NCI-H82 (cell line): ENCODE measurements at regions not wholly inside any gene's neighbourhood (a gene's known extent, or its start where the extent isn't known, plus 50 kb on each side); places are given as distances from the start of the nearest gene placed in this dataset.

Source experiments
- DNase-seq: peaks from one replicate; lab custom pipeline; 2025; lab: John Stamatoyannopoulos, UW

DNA sequence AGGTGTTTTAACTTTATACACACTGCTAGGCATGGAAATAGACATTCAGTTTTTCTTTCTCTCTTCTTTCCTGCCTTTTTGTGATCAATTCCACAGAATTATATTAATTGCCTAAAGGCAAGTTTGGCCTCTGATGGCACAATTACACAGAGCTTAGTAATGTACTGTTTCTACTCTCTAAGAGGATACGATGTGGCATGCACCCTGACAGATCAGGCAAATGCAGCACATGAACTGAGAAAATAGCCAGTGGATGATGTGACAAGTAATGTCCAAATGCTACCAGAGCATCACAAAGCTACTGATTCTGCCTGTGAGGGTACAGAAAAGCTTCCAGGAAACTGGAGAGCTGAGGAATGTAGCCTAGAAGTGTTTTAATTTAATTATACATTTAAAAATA is 233.8 kb upstream of the PRR20A start:
- no peak for DNase-seq

GRCh38 chr13:56907766-56908165 is 233.0 kb upstream of the PRR20A start:
- no peak for DNase-seq

GRCh38 chr13:56909896-56910600 is 230.7 kb upstream of the PRR20A start:
- DNase-seq = no peak

GRCh38 chr13:56917966-56918365 is 222.8 kb upstream of the PRR20A start:
- no peak for DNase-seq

GRCh38 chr13:56923626-56924140 is 217.0 kb upstream of the PRR20A start:
- DNase-seq = no peak

- no peak for DNase-seq
Observed at GRCh38 chr13:56924401-56924800, 216.3 kb upstream of the PRR20A start.

DNA sequence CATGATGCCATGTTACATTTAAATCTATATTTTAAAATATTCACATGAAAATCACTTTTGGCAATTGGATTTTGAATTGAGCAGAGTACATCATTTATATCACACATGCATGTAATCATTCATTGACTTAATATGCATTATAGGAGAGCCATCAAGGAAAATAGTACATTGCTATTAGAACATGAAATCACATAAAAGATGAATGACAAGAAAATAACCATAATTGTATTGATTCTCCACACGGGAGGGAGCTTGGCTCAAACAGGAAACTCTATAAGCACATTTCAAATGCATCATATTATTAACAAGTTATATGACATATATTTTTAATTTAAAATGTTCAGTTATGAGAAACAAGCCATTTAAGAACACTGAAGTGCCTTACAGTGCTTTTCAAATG is 208.6 kb upstream of the PRR20A start:
- no peak for DNase-seq

DNA sequence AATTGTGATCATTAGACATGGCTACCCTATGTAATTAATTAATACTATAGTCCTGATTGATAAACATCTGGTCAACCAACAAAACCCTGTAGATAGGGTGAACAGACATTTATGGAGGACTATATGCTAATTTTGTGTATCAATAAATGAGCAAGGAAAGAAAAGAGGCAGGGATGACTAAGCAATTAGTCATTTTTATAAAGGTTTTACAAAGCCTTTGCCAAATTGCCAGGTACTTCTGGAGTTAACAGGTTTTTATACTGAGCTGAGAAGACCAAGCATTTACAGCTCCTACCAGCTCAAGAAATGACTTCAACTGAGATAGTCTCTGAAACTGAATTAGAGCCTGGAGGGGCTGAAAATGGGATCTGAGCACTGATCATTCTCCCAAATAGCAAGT is 186.8 kb upstream of the PRR20A start:
- no peak for DNase-seq

DNA sequence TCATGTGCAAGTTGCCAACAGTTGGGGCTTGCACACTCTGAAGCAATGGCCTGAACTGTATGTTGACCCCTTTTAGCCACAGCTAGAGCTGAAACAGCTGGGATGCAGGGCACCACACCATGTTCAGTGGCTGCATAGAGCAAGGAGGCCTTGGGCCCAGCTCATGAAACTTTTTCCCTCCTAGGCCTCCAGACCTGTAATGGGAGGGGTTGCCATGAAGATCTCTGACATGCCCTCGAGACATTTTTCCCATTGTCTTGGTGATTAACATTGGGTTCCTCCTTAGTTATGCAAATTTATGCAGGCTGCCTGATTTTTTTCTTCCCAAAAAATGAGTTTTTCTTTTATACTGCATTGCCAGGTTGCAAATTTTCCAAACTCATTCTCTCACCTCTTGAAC is 165.1 kb upstream of the PRR20A start:
- DNase-seq = no peak

DNA sequence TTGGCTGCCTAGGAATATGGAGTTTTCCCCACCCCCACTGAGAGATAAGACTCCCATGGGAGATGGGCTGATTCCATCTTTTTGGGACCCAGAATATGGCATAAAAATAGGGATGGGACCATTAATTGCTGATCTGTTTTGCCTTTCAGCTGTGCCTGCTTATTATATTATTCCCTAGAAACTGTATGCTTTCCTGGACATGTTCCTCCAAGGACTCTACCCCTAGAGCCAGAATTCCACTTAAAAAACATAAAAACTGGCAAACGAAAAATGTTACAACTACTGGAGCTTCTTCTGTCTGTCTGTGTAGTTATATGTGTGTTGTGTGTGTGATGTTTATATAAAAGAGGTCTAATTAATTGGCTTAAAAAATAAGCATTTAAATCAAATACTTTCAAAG is 159.9 kb upstream of the PRR20A start:
- no peak for DNase-seq

DNA sequence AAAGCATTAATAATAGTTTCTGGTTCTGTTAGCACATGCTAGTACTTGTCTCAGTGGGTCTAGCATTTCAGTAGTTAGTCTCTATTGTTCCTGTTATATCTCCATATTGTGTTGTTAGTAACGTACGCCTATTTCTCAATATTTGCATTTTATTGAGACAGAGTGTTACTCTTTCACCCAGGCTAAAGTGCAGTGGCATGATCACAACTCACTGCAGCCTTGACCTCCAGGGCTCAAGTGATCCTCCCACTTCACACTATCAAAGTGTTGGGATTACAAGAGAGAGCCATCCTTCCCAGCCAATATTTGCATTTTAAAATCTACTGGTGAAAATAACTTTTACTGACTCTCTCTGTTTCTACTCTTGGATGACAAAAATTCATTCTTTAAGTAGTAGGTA is 154.6 kb upstream of the PRR20A start:
- DNase-seq = no peak

DNA sequence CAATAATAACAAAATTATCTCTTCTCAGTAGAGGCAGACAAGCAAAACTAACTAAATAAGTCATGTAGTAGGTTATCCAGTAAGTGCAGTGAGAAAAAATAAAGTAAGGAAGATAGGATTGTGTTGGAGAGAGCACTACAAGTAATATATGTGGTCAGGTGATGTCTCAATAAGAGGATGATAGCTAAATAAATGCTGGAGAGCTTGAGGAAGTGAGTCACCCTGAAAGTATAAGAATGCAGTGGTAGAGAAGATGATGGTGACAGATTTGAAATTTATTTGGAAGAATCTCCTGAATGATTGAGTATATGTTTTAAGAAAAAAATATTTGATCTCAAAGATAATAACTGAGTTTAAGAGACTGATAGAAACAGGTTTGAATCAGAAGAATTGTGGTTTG is 152.2 kb upstream of the PRR20A start:
- DNase-seq = no peak

DNA sequence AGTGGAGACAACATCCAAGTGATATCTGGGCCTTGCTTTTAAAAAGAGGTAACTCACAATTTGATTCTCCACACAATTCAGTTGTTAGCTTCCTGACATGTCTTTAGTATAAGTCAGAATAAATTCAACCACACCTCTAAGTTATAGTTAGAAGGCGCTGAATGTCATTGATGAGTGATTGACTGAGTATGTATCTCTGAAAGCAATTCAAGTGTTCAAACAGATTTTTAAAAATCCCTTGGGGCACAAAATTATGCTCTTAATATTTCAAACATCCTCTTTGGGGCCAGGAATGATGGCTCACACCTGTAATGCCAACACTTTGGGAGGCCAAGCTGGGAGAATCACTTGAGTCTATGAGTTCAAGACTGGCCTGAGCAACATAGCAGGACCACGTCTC is 137.0 kb upstream of the PRR20A start:
- DNase-seq = no peak

DNA sequence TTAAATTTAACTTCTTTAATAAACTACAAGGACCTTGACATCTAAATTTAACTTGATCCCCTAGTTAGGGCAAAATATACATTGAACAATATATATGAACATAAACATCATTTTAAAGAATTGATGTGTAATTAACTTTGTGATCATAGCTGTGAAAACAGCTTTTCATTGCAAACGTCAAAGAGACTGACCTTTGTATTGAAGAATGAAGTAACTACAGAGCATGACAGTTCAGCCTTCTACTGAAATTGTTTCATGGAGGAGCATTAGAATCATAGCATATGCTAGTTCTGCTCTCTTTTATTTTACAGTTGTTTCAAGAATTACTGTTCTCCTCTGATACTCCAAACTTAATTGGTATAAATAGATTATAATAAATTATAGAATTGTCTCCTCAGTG is 123.4 kb upstream of the PRR20A start:
- no peak for DNase-seq

DNA sequence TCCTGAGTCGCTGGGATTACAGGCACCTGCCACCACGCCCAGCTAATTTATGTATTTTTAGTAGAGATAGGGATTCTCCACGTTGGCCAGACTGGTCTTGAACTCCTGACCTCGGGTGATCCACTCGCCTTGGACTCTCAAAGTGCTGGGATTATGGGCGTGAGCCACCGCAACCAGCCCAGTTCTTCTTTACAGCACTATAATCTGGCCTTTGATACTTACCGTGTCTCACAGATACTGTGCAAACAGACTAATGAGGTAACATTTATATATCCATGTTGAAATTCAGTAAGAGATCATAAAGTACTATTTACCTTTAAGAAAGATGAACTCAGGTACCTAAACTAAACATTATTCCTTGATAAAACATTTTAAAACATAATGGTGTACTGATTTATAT is 121.8 kb upstream of the PRR20A start:
- DNase-seq = no peak

GRCh38 chr13:57030671-57031070 is 110.0 kb upstream of the PRR20A start:
- peak; percentile 6 for DNase-seq

GRCh38 chr13:57036290-57036689 is 104.4 kb upstream of the PRR20A start:
- no peak for DNase-seq

DNA sequence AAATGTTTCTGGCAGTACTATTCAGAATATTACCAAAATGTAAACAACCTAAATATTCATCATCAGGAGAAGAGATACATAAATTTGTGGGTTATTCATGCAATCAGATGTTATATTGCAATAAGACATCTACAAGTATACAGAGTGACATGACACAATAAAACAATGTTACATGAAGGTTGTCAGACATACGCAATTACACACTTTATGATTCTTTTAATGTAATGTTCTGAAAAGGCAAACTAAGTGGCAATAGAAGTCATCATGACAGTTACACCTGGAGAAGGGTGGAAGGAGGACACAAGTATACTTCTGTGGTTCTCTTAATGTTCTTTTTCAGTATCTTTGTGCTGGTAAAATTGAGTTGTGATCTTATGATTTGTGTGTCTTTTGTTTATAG is 95.8 kb upstream of the PRR20A start:
- no peak for DNase-seq

- DNase-seq = peak; percentile 68
Observed at GRCh38 chr13:57045826-57046546, 94.7 kb upstream of the PRR20A start.

DNA sequence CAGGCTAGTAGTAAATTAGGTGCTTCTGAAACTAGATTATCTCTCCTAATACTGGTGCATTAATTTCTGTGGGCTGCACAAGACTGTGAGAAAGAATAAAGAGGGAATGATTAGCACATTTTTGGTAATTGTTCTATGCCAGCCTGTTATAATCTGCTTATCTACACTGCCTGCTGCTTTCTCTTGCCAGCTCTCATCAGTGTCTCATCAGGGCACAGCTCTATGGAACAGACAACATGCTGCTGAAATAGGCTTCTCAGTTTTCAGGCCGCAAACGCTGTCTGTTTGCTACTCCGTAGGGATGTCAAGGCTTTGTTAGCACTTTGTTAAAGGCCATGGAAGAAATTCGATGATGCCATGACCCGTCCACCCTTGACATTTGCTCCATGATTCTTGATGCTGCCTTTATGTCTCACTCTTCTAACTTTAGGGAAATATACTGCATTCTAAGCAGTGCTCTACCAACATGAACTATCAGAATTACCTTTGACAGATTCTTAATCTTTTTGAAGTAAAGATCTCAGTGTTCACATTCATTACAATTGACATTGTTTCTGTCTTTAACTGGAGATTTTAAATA is 84.0 kb upstream of the PRR20A start:
- DNase-seq = peak; percentile 48

DNA sequence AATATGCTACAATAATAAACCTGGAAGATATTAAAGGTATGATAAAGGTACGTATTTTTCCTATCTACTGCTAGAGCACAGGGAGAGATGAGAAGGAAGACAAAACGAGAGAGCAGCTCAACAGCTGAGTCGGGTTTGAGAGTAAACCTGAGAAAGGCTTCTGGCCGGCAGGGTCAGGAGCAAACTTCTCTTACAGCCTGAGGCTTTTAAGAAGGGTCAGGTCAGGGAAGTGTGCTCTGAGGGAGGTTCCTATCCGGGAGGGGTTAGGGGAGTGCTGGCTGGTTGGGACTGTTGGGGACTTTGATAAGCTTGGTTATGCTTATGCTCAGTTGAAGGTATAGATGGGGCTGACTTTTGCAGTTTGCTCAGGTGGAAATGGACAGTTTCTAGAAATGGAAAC is 77.7 kb upstream of the PRR20A start:
- peak; percentile 28 for DNase-seq

GRCh38 chr13:57073983-57074382 is 66.7 kb upstream of the PRR20A start:
- DNase-seq = no peak

DNA sequence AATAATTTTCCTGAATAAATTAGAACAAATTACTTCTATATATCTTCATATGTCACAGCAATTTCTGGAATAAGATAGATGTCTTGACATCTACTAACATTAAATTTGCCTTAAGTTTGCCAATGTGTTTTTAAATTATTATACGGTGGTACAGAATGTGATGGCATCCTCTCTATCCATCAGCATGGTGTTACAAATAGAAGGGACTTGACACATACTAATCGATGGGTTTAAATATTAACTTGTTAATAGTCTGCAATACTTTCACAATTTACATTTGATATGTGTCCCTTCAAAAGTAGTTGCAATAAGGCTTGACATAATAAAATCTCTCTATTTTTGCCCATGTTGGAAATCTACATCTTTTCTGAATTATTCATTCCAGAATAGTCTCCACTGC is 65.1 kb upstream of the PRR20A start:
- no peak for DNase-seq
